DOHH2 (cell line): ENCODE measurements at regions not wholly inside any gene's neighbourhood (a gene's known extent, or its start where the extent isn't known, plus 50 kb on each side); places are given as distances from the start of the nearest gene placed in this dataset.

Source experiments
- H3F3A ChIP-seq: fragments of 200-600 bp; sonication (generic), shearing (Covaris generic); 2 replicates; pipeline ENCODE4 v1.6.0; 2016; ENCODE audit warnings: antibody characterized with exemption, mild to moderate bottlenecking; ENCODE audit not compliant: control insufficient read depth, insufficient read depth
- H3K27ac ChIP-seq: fragments of 200-600 bp; sonication (generic); 2 replicates; pipeline ENCODE4 v1.5.1; 2014; ENCODE audit warnings: low read depth, mild to moderate bottlenecking, low read length, moderate library complexity
- H3K27me3 ChIP-seq: fragments of 200-600 bp; sonication (generic); 2 replicates; pipeline ENCODE4 v1.6.1; 2014; ENCODE audit warnings: mild to moderate bottlenecking, low read length, mixed read lengths; ENCODE audit not compliant: control insufficient read depth
- H3K36me3 ChIP-seq: fragments of 200-600 bp; sonication (generic); 2 replicates; pipeline ENCODE4 v1.6.1; 2014; ENCODE audit warnings: mild to moderate bottlenecking, low read length, moderate library complexity, mixed read lengths; ENCODE audit not compliant: control insufficient read depth
- H3K4me1 ChIP-seq: fragments of 200-600 bp; sonication (generic); 2 replicates; pipeline ENCODE4 v1.6.1; 2014; ENCODE audit warnings: mild to moderate bottlenecking, low read length, mixed read lengths; ENCODE audit not compliant: control insufficient read depth
- H3K4me2 ChIP-seq: fragments of 200-600 bp; sonication (generic); 2 replicates; pipeline ENCODE4 v1.6.0; 2014; ENCODE audit warnings: mild to moderate bottlenecking, low read length, moderate library complexity
- H3K4me3 ChIP-seq: fragments of 200-600 bp; sonication (generic); 2 replicates; pipeline ENCODE4 v1.5.1; 2014; ENCODE audit warnings: mild to moderate bottlenecking, low read length, mixed read lengths
- H3K79me2 ChIP-seq: fragments of 200-600 bp; sonication (generic); 2 replicates; pipeline ENCODE4 v1.6.1; 2014; ENCODE audit warnings: mild to moderate bottlenecking, low read length, mixed read lengths; ENCODE audit not compliant: control insufficient read depth
- H3K9me2 ChIP-seq: fragments of 200-600 bp; sonication (generic); replicated peaks from 2 replicates; pipeline ENCODE4 v1.6.1; 2014; ENCODE audit warnings: mild to moderate bottlenecking, low read length, mixed read lengths; ENCODE audit not compliant: control insufficient read depth
- H3K9me3 ChIP-seq: fragments of 200-600 bp; sonication (generic); 2 replicates; pipeline ENCODE4 v1.6.1; 2014; ENCODE audit warnings: antibody characterized with exemption, low read length, mixed read lengths; ENCODE audit not compliant: control insufficient read depth, insufficient read depth
- H4K20me1 ChIP-seq: fragments of 200-600 bp; sonication (generic); 2 replicates; pipeline ENCODE4 v1.6.0; 2014; ENCODE audit warnings: low read depth, mild to moderate bottlenecking, antibody characterized with exemption, low read length, moderate library complexity; ENCODE audit not compliant: control insufficient read depth, insufficient read depth
- CTCF ChIP-seq: fragments of 200-600 bp; sonication (generic); IDR thresholded peaks from one replicate; pipeline ENCODE4 v1.5.1; 2014; ENCODE audit warnings: antibody characterized with exemption, mild to moderate bottlenecking, low read depth, low read length; ENCODE audit not compliant: poor library complexity, severe bottlenecking
- EZH2phosphoT487 ChIP-seq: fragments of 200-600 bp; sonication (generic); IDR thresholded peaks from 2 replicates; pipeline ENCODE4 v1.6.1; 2017; ENCODE audit warnings: borderline replicate concordance, mild to moderate bottlenecking, antibody characterized with exemption, low read length, moderate library complexity, mixed read lengths

GRCh38 chr2:551621-552020, 125.6 kb downstream of the TMEM18 start:
- Histone ChIP-seq H3K79me2 (no peaks in the 10 kb centered on the region), H3K36me3 (no peaks in the 10 kb centered on the region), H3K27me3 (no peaks in the 10 kb centered on the region), H3K9me3 (no peaks in the 10 kb centered on the region), H3K4me1 (no peaks in the 10 kb centered on the region), H3K4me3 (no peak overlapping the region), H3K9me2 (no peaks in the 10 kb centered on the region), H3K27ac (no peak overlapping the region), H3K4me2 (no peak overlapping the region), H4K20me1 (no peaks in the 10 kb centered on the region), H3F3A (no peaks in the 10 kb centered on the region)
- TF ChIP-seq CTCF, result no peak
- TF ChIP-seq EZH2phosphoT487, result no peak

GRCh38 chr2:550860-551567, 126.2 kb downstream of the TMEM18 start:
- no peaks in the 10 kb centered on the region for H3K79me2 ChIP-seq
- no peaks in the 10 kb centered on the region for H3K9me3 ChIP-seq
- H3K9me2 ChIP-seq, result no peaks in the 10 kb centered on the region
- no peaks in the 10 kb centered on the region for H3K36me3 ChIP-seq
- H3K27ac ChIP-seq, result no peak overlapping the region
- H3K4me3 ChIP-seq, result no peak overlapping the region
- no peaks in the 10 kb centered on the region for H3F3A ChIP-seq
- no peaks in the 10 kb centered on the region for H4K20me1 ChIP-seq
- H3K4me2 ChIP-seq, result no peak overlapping the region
- H3K27me3 ChIP-seq, result no peaks in the 10 kb centered on the region
- TF ChIP-seq CTCF, result no peak
- TF ChIP-seq EZH2phosphoT487, result no peak
- H3K4me1 ChIP-seq, result no peaks in the 10 kb centered on the region

GRCh38 chr2:545711-546650, 131.2 kb downstream of the TMEM18 start:
- Histone ChIP-seq H3K4me2 (no peak overlapping the region), H3K36me3 (no peaks in the 10 kb centered on the region), H3K27ac (no peak overlapping the region), H3K9me2 (no peaks in the 10 kb centered on the region), H3K9me3 (no peaks in the 10 kb centered on the region), H3K79me2 (no peaks in the 10 kb centered on the region), H3F3A (no peaks in the 10 kb centered on the region), H3K27me3 (no peaks in the 10 kb centered on the region), H3K4me3 (no peak overlapping the region), H3K4me1 (no peaks in the 10 kb centered on the region), H4K20me1 (no peaks in the 10 kb centered on the region)
- TF ChIP-seq CTCF, result no peak
